Activated CD8-positive, alpha-beta T cell treated with anti-CD3 and anti-CD28 coated beads for 36 hours (primary cell): ENCODE measurements at regions not wholly inside any gene's neighbourhood (a gene's known extent, or its start where the extent isn't known, plus 50 kb on each side); places are given as distances from the start of the nearest gene placed in this dataset.

ENCODE experiments used
- ATAC-seq: fragments of 200-7000 bp; cut with Tn5 transposase; one replicate; pipeline ENCODE4 v1.10.0; 2021; ENCODE audit warnings: mild to moderate bottlenecking, moderate library complexity
- CTCF ChIA-PET: fragments of 350-600 bp; sonication (Branson Sonifier 250); formaldehyde crosslinking; loops from one replicate; lab custom pipeline; 2021; ENCODE audit warnings: antibody characterized with exemption; lab: Charles Lee
- POLR2A ChIA-PET: fragments of 350-600 bp; sonication (Branson Sonifier 250); formaldehyde crosslinking; loops from one replicate; lab custom pipeline; 2021; ENCODE audit warnings: antibody characterized with exemption; lab: Charles Lee
- DNase-seq: peaks from one replicate; pipeline ENCODE4 v3.0.0-alpha.2; 2020
- H3K27ac Mint-ChIP-seq: one replicate; pipeline ENCODE4 v1.8.0; 2021; ENCODE audit warnings: mild to moderate bottlenecking, mixed read lengths
- H3K27me3 Mint-ChIP-seq: one replicate; pipeline ENCODE4 v1.8.0; 2021; ENCODE audit warnings: mixed read lengths
- H3K36me3 Mint-ChIP-seq: one replicate; pipeline ENCODE4 v1.8.0; 2021; ENCODE audit warnings: low read depth, mixed read lengths
- H3K4me1 Mint-ChIP-seq: one replicate; pipeline ENCODE4 v1.8.0; 2021; ENCODE audit warnings: low read depth, mixed read lengths
- H3K4me3 Mint-ChIP-seq: one replicate; pipeline ENCODE4 v1.8.0; 2021; ENCODE audit warnings: mild to moderate bottlenecking, moderate library complexity, mixed read lengths
- H3K9me3 Mint-ChIP-seq: one replicate; pipeline ENCODE4 v1.8.0; 2021; ENCODE audit warnings: mixed read lengths
- CTCF ChIP-seq: fragments of 200-600 bp; IDR thresholded peaks from one replicate; pipeline ENCODE4 v1.8.0; 2022; ENCODE audit warnings: antibody characterized with exemption, mild to moderate bottlenecking
- intact Hi-C: fragments of 100-400 bp; cut with micrococcal nuclease; formaldehyde crosslinking; loops from one replicate; pipeline ENCODE4 v1.10.0; 2022

DNA sequence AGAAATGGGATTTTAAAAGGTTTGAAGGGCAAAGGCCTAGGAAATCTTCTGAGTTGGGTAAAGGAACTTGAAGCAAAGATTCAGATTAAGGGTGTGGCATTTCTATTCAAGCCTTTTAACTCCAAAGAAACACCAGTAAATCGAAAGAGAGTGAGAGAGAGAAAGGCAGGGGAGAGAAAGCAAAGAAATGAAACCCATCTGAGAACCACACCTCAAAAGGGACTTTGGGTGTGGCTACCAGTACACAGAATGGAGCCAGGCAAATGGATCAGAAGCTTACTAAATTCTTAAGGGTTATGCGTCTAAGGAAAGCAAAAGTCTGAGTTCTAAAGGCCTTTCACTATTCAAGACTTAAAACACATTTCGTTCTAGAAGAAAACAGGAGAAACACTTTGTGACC, 277.4 kb downstream of the BCL11B start:
- peaks cover 17% of the 10 kb centered on the region for H3K4me1 Mint-ChIP-seq
- H3K4me3 Mint-ChIP-seq = no peak overlapping the region
- intact Hi-C loops = no loop called here
- POLR2A ChIA-PET = interaction anchor here (1.4 to 1.5 kb wide), 2 partner anchors 9 to 11 kb away, joined by 4 to 6 read pairs; no protein-coding TSS in a partner anchor
- H3K27ac Mint-ChIP-seq = no peak overlapping the region
- no peaks in the 10 kb centered on the region for H3K27me3 Mint-ChIP-seq
- TF ChIP-seq CTCF = no peak
- H3K36me3 Mint-ChIP-seq = no peaks in the 10 kb centered on the region
- ATAC-seq = no peak
- no peaks in the 10 kb centered on the region for H3K9me3 Mint-ChIP-seq
- no peak for DNase-seq
- CTCF ChIA-PET = interaction anchor here (0.9 kb wide), 1 partner anchor 11 kb away, joined by 3 read pairs; no protein-coding TSS in a partner anchor

DNA sequence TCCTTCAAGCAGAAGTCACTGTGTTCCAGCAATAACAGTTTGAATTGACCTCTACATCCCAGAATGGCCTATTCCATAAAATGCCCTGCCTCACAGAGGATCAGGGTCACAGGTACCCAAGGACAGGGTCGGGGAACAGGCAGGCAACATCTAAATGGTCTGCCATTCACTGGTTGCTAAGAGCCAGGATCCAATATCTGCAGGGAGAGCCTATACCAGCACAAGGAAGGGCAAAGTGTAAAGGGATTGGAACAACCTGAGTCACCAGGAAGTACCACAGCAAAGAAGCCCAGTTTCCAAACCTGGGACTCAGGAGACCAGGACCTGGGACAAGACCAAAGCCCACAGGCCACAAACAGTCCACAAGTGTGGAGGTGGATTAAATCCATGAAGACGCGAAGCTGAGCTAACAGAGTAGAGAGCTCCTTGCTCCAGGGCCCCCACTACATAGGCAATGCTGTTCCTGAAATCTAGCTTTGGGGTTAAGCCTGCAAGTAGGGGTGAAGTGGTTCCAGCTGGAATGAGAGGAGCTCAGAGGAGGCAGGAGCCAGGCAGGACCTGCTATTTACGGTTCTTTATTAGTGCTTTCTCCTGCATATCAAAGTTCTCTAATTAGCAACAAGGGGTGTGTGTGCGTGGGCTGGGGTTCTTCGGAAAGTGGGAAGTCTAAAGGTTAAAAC, 274.3 kb downstream of the BCL11B start:
- CTCF ChIA-PET = no interaction called here
- no peak for ATAC-seq

DNA sequence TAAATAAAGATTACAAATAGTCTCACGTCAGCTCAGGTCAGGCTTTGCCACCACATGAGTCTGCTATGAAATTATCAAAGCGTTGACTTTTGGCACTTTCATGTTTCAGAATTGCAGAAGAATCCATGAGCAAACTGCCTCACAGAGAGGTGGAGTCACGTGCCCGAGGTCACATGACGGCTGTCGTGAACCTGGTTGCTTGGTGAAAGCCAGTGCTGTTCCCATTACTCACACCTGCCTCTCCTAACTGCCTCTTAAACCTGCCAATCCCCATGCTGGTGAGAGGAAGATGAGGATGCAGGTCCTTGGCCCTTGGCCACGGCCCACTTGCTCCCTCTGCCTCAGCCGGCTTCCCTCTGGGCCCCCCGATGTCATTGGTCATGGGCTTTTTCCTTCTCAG, 272.7 kb downstream of the BCL11B start:
- H3K27ac Mint-ChIP-seq = no peak overlapping the region
- DNase-seq (no peak), ATAC-seq (no peak)
- CTCF ChIA-PET = no interaction called here
- intact Hi-C loops = no loop called here
- no peaks in the 10 kb centered on the region for H3K9me3 Mint-ChIP-seq
- H3K4me1 Mint-ChIP-seq = peaks cover 11% of the 10 kb centered on the region
- no peak for TF ChIP-seq CTCF
- no peak overlapping the region for H3K4me3 Mint-ChIP-seq
- H3K36me3 Mint-ChIP-seq = no peaks in the 10 kb centered on the region
- POLR2A ChIA-PET = no interaction called here
- no peaks in the 10 kb centered on the region for H3K27me3 Mint-ChIP-seq

More for the DNA sequence above, 274.3 kb downstream of the BCL11B start:
- no peak for TF ChIP-seq CTCF
- no peak for DNase-seq
- Mint-ChIP-seq H3K36me3 (no peaks in the 10 kb centered on the region), H3K27me3 (no peaks in the 10 kb centered on the region), H3K9me3 (no peaks in the 10 kb centered on the region), H3K4me3 (no peak overlapping the region), H3K27ac (no peak overlapping the region), H3K4me1 (peaks cover 17% of the 10 kb centered on the region)
- intact Hi-C loops = no loop called here
- POLR2A ChIA-PET = interaction anchor here (1.1 kb wide), 1 partner anchor 14 kb away, joined by 3 read pairs; no protein-coding TSS in a partner anchor

GRCh38 chr14:98999901-99000300, 272.1 kb downstream of the BCL11B start:
- intact Hi-C loops = no loop called here
- POLR2A ChIA-PET = no interaction called here
- no peak for TF ChIP-seq CTCF

GRCh38 chr14:99001241-99001640, 270.8 kb downstream of the BCL11B start:
- TF ChIP-seq CTCF = no peak
- no peaks in the 10 kb centered on the region for H3K4me1 Mint-ChIP-seq
- H3K27me3 Mint-ChIP-seq = no peaks in the 10 kb centered on the region
- POLR2A ChIA-PET = no interaction called here
- H3K9me3 Mint-ChIP-seq = no peaks in the 10 kb centered on the region
- CTCF ChIA-PET = no interaction called here
- H3K27ac Mint-ChIP-seq = no peak overlapping the region
- intact Hi-C loops = no loop called here
- no peaks in the 10 kb centered on the region for H3K36me3 Mint-ChIP-seq
- H3K4me3 Mint-ChIP-seq = no peak overlapping the region
- DNase-seq (no peak), ATAC-seq (no peak)

More at GRCh38 chr14:98999901-99000300, 272.1 kb downstream of the BCL11B start:
- Mint-ChIP-seq H3K4me3 (no peak overlapping the region), H3K27me3 (no peaks in the 10 kb centered on the region), H3K9me3 (no peaks in the 10 kb centered on the region), H3K27ac (no peak overlapping the region), H3K36me3 (no peaks in the 10 kb centered on the region), H3K4me1 (peaks cover 6% of the 10 kb centered on the region)
- ATAC-seq (no peak), DNase-seq (no peak)
- CTCF ChIA-PET = no interaction called here
